GM12878 (cell line): ENCODE measurements at regions not wholly inside any gene's neighbourhood (a gene's known extent, or its start where the extent isn't known, plus 50 kb on each side); places are given as distances from the start of the nearest gene placed in this dataset.

ENCODE experiments used
- CHD2 ChIP-seq: IDR thresholded peaks from 2 replicates; pipeline ENCODE4 v1.6.1; 2011; ENCODE audit warnings: low read depth, low read length, improper control_type of control experiment, borderline replicate concordance
- LARP7 ChIP-seq: fragments of 450-650 bp; IDR thresholded peaks from 2 replicates; pipeline ENCODE4 v1.6.1; 2017; ENCODE audit warnings: mild to moderate bottlenecking
- MYC ChIP-seq: IDR thresholded peaks from 2 replicates; pipeline ENCODE4 v1.6.1; 2011; ENCODE audit warnings: mild to moderate bottlenecking, low read length, moderate library complexity, inconsistent platforms; ENCODE audit not compliant: insufficient read depth, insufficient replicate concordance, insufficient read length, severe bottlenecking
- PML ChIP-seq: IDR thresholded peaks from 2 replicates; pipeline ENCODE4 v1.6.1; 2012; ENCODE audit warnings: low read length, inconsistent platforms
- TF ChIP-seq, protein P1 (sequence below), 3 experiments: IDR thresholded peaks in 2 of 3; conservative IDR thresholded peaks in 1 of 3; 2 replicates each; pipeline ENCODE4 v1.5.1; 2011; ENCODE audit warnings: low read depth in 3 of 3, low read length in 3 of 3, mild to moderate bottlenecking in 3 of 3, control low read depth in 2 of 3, moderate library complexity in 2 of 3, inconsistent platforms in 1 of 3, mixed read lengths in 1 of 3; ENCODE audit not compliant: control insufficient read depth in 2 of 3, insufficient read depth in 1 of 3; ENCODE audit errors: extremely low read depth in 1 of 3

DNA sequence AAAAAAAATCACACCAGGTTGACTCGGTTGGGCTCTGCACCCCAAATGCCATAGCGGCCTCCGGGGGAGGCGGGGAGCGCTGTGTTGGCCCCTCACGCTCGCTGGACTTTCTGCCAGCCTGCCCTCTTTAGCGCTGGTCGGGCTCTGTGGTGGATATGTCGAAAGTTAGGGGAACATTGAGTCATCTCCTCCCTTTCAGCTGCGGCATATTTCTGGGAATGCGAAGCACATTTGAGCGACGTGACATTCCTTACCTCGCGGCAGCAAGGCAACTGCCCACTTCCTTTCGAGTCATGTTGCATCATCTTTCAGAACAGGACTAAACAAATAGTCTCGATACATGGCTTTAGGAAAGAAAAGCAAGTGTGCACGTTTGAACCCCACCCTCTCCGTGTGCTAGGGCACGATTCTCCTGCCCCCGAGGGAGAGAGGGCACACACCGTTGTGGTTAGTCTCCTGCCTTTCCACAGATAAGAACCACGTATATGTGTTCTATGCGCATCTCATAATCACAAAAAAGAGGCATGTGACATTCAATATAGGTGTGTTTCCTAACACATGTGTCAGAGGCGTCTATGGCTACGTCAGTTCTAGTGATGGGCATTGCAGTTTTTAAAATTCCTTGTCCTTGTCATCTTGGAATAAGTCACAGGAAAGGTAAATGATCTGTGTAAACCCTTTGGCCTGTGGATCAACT is 105.9 kb upstream of the SLC45A1 start:
- TF ChIP-seq CHD2 (no peak), LARP7 (no peak), MYC (no peak), PML (no peak)
- TF ChIP-seq, protein P1, sequence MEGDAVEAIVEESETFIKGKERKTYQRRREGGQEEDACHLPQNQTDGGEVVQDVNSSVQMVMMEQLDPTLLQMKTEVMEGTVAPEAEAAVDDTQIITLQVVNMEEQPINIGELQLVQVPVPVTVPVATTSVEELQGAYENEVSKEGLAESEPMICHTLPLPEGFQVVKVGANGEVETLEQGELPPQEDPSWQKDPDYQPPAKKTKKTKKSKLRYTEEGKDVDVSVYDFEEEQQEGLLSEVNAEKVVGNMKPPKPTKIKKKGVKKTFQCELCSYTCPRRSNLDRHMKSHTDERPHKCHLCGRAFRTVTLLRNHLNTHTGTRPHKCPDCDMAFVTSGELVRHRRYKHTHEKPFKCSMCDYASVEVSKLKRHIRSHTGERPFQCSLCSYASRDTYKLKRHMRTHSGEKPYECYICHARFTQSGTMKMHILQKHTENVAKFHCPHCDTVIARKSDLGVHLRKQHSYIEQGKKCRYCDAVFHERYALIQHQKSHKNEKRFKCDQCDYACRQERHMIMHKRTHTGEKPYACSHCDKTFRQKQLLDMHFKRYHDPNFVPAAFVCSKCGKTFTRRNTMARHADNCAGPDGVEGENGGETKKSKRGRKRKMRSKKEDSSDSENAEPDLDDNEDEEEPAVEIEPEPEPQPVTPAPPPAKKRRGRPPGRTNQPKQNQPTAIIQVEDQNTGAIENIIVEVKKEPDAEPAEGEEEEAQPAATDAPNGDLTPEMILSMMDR (IDR thresholded peaks at IDR 0.05 in 2 of 3, conservative IDR thresholded peaks at IDR 0.05 in 1 of 3; ENCODE audit: control insufficient read depth in 2 of 3, extremely low read depth in 1 of 3, insufficient read depth in 1 of 3, low read depth in 3 of 3, low read length in 3 of 3) = no peak
